H9 (cell line): ENCODE measurements at regions not wholly inside any gene's neighbourhood (a gene's known extent, or its start where the extent isn't known, plus 50 kb on each side); places are given as distances from the start of the nearest gene placed in this dataset.

Source experiments
- DNase-seq: peaks from one replicate; pipeline ENCODE4 v3.0.0-alpha.2; 2017
- H2AFZ ChIP-seq: one replicate; pipeline ENCODE4 v1.6.1; 2013; ENCODE audit warnings: mild to moderate bottlenecking, low read length, control low read depth, moderate library complexity
- H2AK5ac ChIP-seq: 2 replicates; pipeline ENCODE4 v1.6.1; 2013; ENCODE audit warnings: low read length, control low read depth, mixed read lengths; ENCODE audit not compliant: insufficient read length
- H2BK120ac ChIP-seq: one replicate; pipeline ENCODE4 v1.6.1; 2013; ENCODE audit warnings: low read depth, mild to moderate bottlenecking, low read length, control low read depth, inconsistent platforms; ENCODE audit not compliant: poor library complexity, severe bottlenecking
- H2BK12ac ChIP-seq: 2 replicates; pipeline ENCODE4 v1.6.1; 2013; ENCODE audit warnings: low read length, control low read depth, mixed read lengths, low read depth; ENCODE audit not compliant: insufficient read length
- H2BK15ac ChIP-seq: 2 replicates; pipeline ENCODE4 v1.6.1; 2013; ENCODE audit warnings: low read depth, low read length, control low read depth
- H2BK20ac ChIP-seq: one replicate; pipeline ENCODE4 v1.6.1; 2013; ENCODE audit warnings: low read depth, mild to moderate bottlenecking, low read length, control low read depth, inconsistent platforms; ENCODE audit not compliant: poor library complexity, severe bottlenecking
- H2BK5ac ChIP-seq: 2 replicates; pipeline ENCODE4 v1.6.1; 2013; ENCODE audit warnings: low read length, control low read depth, mixed read lengths; ENCODE audit not compliant: insufficient read length
- H3K14ac ChIP-seq: 2 replicates; pipeline ENCODE4 v1.6.1; 2013; ENCODE audit warnings: low read length, control low read depth; ENCODE audit not compliant: insufficient read depth
- H3K18ac ChIP-seq: 2 replicates; pipeline ENCODE4 v1.6.1; 2013; ENCODE audit warnings: low read depth, mild to moderate bottlenecking, mixed read lengths, low read length, control low read depth; ENCODE audit not compliant: insufficient read length
- H3K23ac ChIP-seq: 2 replicates; pipeline ENCODE4 v1.6.1; 2013; ENCODE audit warnings: low read length, control low read depth, mixed read lengths, low read depth; ENCODE audit not compliant: insufficient read length
- H3K23me2 ChIP-seq: 2 replicates; pipeline ENCODE4 v1.6.1; 2013; ENCODE audit warnings: low read depth, mild to moderate bottlenecking, mixed read lengths, low read length, control low read depth; ENCODE audit not compliant: insufficient read length, poor library complexity, severe bottlenecking
- H3K27ac ChIP-seq: 2 replicates; pipeline ENCODE4 v1.5.1; 2013; ENCODE audit warnings: low read length, control low read depth, mixed read lengths, low read depth; ENCODE audit not compliant: insufficient read length
- H3K27me3 ChIP-seq: 2 replicates; pipeline ENCODE4 v1.6.1; 2013; ENCODE audit warnings: low read length, control low read depth, inconsistent platforms; ENCODE audit not compliant: insufficient read depth
- H3K4ac ChIP-seq: 2 replicates; pipeline ENCODE4 v1.6.1; 2013; ENCODE audit warnings: low read depth, mild to moderate bottlenecking, control low read depth, inconsistent platforms, low read length, moderate library complexity
- H3K4me1 ChIP-seq: 2 replicates; pipeline ENCODE4 v1.6.1; 2013; ENCODE audit warnings: low read length, control low read depth, inconsistent platforms; ENCODE audit not compliant: insufficient read depth
- H3K4me2 ChIP-seq: 2 replicates; pipeline ENCODE4 v1.6.1; 2013; ENCODE audit warnings: low read length, control low read depth, mixed read lengths; ENCODE audit not compliant: insufficient read length, insufficient read depth
- H3K56ac ChIP-seq: 2 replicates; pipeline ENCODE4 v1.6.1; 2013; ENCODE audit warnings: low read depth, mild to moderate bottlenecking, mixed read lengths, low read length, control low read depth; ENCODE audit not compliant: insufficient read length
- H3K79me1 ChIP-seq: 2 replicates; pipeline ENCODE4 v1.6.1; 2013; ENCODE audit warnings: low read depth, mild to moderate bottlenecking, moderate library complexity, low read length, control low read depth, inconsistent platforms; ENCODE audit not compliant: insufficient read depth, poor library complexity, severe bottlenecking
- H3K79me2 ChIP-seq: 2 replicates; pipeline ENCODE4 v1.6.1; 2013; ENCODE audit warnings: low read length, control low read depth, inconsistent platforms; ENCODE audit not compliant: insufficient read depth
- H3K9ac ChIP-seq: 2 replicates; pipeline ENCODE4 v1.6.1; 2013; ENCODE audit warnings: low read length, control low read depth, mixed read lengths; ENCODE audit not compliant: insufficient read length; ENCODE audit errors: extremely low read depth
- H3K9me3 ChIP-seq: one replicate; pipeline ENCODE4 v1.6.1; 2013; ENCODE audit warnings: low read depth, low read length, inconsistent platforms; ENCODE audit not compliant: control insufficient read depth
- H3T11ph ChIP-seq: one replicate; pipeline ENCODE4 v1.6.1; 2013; ENCODE audit warnings: mild to moderate bottlenecking, low read length, control low read depth, inconsistent platforms
- H4K20me1 ChIP-seq: one replicate; pipeline ENCODE4 v1.6.1; 2013; ENCODE audit not compliant: control insufficient read depth, insufficient read length, insufficient read depth
- H4K5ac ChIP-seq: 2 replicates; pipeline ENCODE4 v1.6.1; 2013; ENCODE audit warnings: low read depth, mild to moderate bottlenecking, mixed read lengths, low read length, control low read depth; ENCODE audit not compliant: insufficient read length
- H4K8ac ChIP-seq: replicated peaks from 2 replicates; pipeline ENCODE4 v1.6.1; 2013; ENCODE audit warnings: low read length, control low read depth, mixed read lengths, low read depth; ENCODE audit not compliant: insufficient read length
- H4K91ac ChIP-seq: 2 replicates; pipeline ENCODE4 v1.6.1; 2013; ENCODE audit warnings: low read depth, mild to moderate bottlenecking, moderate library complexity, mixed read lengths, low read length, control low read depth; ENCODE audit not compliant: insufficient read length
- H3K27ac Mint-ChIP-seq, 3 experiments: 2 replicates in 2 of 3; 3 replicates in 1 of 3; pipeline ENCODE4 v1.8.0; 2020 to 2021; ENCODE audit warnings: mixed read lengths in 3 of 3, mild to moderate bottlenecking in 1 of 3, moderate library complexity in 1 of 3
- H3K27me3 Mint-ChIP-seq: 2 replicates; pipeline ENCODE4 v1.8.0; 2021; ENCODE audit warnings: low read depth, mild to moderate bottlenecking, moderate library complexity, mixed read lengths
- H3K36me3 Mint-ChIP-seq, 3 experiments: 2 replicates in 2 of 3; 3 replicates in 1 of 3; pipeline ENCODE4 v1.8.0; 2020 to 2021; ENCODE audit warnings: low read depth in 3 of 3, mixed read lengths in 3 of 3; ENCODE audit not compliant: insufficient read depth in 1 of 3
- H3K4me1 Mint-ChIP-seq, 2 experiments: 2 replicates each; pipeline ENCODE4 v1.8.0; 2020; ENCODE audit warnings: mixed read lengths in 2 of 2
- H3K4me3 Mint-ChIP-seq, 2 experiments: 2 replicates in 1 of 2; 3 replicates in 1 of 2; pipeline ENCODE4 v1.8.0; 2020 to 2021; ENCODE audit warnings: mild to moderate bottlenecking in 2 of 2, mixed read lengths in 2 of 2, moderate library complexity in 1 of 2
- H3K9me3 Mint-ChIP-seq, 2 experiments: 2 replicates in 1 of 2; 3 replicates in 1 of 2; pipeline ENCODE4 v1.8.0; 2020; ENCODE audit warnings: mild to moderate bottlenecking in 2 of 2, mixed read lengths in 2 of 2, moderate library complexity in 1 of 2
- WGBS: extraction: QIAGEN DNeasy Blood & Tissue Kit; methylation state at CpG from one replicate; pipeline ENCODE4 v1.1.7; 2013; ENCODE audit warnings: missing lambda C conversion rate, low lambda C conversion rate, mixed read lengths; ENCODE audit not compliant: insufficient read length; ENCODE audit errors: extremely low coverage; 5-methylcytosine and 5-hydroxymethylcytosine counted together
- TF ChIP-seq, protein P1 (sequence below): fragments of 200-600 bp; sonication (generic); conservative IDR thresholded peaks from 3 replicates; pipeline ENCODE4 v1.8.0; 2021; ENCODE audit warnings: antibody characterized with exemption, mild to moderate bottlenecking

DNA sequence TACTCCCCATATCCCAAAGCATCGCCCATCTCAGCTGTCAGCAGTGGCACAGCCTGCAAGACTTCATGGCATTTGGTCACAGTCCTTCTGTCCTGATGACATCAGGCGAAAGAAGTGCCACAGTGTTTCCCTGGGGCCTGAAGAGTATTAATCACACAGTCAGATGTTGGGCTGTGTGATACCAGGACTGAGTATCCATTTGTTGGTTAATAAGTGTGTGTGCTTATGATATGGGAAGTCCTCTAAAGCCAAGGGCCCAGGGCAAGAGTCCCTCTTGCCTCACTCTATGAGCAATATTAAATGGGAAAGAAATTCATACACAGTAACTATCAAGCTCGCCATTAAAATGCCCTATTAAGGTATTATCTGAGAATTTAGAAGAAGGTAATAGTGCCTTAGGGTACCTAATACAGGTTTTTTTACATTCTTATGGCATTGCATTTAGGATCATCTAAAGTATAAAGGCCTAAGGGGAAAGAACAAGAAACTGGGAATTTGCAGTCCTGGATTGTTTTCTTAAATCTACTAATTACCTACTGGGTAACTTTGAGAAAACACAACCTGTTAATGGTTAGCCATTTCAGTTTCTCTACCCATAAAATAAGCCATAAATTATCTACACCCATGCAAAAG lies 204.1 kb upstream of the PREP start:
- H3K9me3 Mint-ChIP-seq: no peaks in the 10 kb centered on the region
- no peaks in the 10 kb centered on the region for H4K20me1 ChIP-seq
- no CpG with 5 or more reads among the region's 3 CpGs for WGBS

More for the DNA sequence above, 204.1 kb upstream of the PREP start:
- DNase-seq: no peak
- Histone ChIP-seq H2BK20ac (no peak overlapping the region), H3K9me3 (no peaks in the 10 kb centered on the region), H3K4ac (no peak overlapping the region), H3K79me2 (no peaks in the 10 kb centered on the region), H4K91ac (no peak overlapping the region), H2BK5ac (no peak overlapping the region), H2BK12ac (no peak overlapping the region), H2AFZ (no peak overlapping the region), H3K27me3 (no peaks in the 10 kb centered on the region), H3K56ac (no peak overlapping the region), H2BK120ac (no peak overlapping the region), H3K18ac (no peak overlapping the region), H2AK5ac (no peak overlapping the region), H4K5ac (no peak overlapping the region), H3K9ac (no peak overlapping the region), H3K23me2 (no peaks in the 10 kb centered on the region), H3T11ph (no peak overlapping the region), H4K8ac (no peak overlapping the region), H3K14ac (no peak overlapping the region), H3K79me1 (no peaks in the 10 kb centered on the region), H3K4me2 (no peak overlapping the region), H3K23ac (no peak overlapping the region), H3K4me1 (no peaks in the 10 kb centered on the region), H2BK15ac (no peak overlapping the region), H3K27ac (no peak overlapping the region)
- Mint-ChIP-seq H3K27me3 (no peaks in the 10 kb centered on the region), H3K4me3 (no peak overlapping the region), H3K27ac (no peak overlapping the region), H3K36me3 (no peaks in the 10 kb centered on the region), H3K4me1 (peaks cover 0 to 13% of the 10 kb centered on the region in 2 experiments; a peak in 2 of 4 replicates)
- TF ChIP-seq, protein P1, sequence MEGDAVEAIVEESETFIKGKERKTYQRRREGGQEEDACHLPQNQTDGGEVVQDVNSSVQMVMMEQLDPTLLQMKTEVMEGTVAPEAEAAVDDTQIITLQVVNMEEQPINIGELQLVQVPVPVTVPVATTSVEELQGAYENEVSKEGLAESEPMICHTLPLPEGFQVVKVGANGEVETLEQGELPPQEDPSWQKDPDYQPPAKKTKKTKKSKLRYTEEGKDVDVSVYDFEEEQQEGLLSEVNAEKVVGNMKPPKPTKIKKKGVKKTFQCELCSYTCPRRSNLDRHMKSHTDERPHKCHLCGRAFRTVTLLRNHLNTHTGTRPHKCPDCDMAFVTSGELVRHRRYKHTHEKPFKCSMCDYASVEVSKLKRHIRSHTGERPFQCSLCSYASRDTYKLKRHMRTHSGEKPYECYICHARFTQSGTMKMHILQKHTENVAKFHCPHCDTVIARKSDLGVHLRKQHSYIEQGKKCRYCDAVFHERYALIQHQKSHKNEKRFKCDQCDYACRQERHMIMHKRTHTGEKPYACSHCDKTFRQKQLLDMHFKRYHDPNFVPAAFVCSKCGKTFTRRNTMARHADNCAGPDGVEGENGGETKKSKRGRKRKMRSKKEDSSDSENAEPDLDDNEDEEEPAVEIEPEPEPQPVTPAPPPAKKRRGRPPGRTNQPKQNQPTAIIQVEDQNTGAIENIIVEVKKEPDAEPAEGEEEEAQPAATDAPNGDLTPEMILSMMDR: no peak
